ENCODE measurements at regions not wholly inside any gene's neighbourhood (a gene's known extent, or its start where the extent isn't known, plus 50 kb on each side); places are given as distances from the start of the nearest gene placed in this dataset.

DNA sequence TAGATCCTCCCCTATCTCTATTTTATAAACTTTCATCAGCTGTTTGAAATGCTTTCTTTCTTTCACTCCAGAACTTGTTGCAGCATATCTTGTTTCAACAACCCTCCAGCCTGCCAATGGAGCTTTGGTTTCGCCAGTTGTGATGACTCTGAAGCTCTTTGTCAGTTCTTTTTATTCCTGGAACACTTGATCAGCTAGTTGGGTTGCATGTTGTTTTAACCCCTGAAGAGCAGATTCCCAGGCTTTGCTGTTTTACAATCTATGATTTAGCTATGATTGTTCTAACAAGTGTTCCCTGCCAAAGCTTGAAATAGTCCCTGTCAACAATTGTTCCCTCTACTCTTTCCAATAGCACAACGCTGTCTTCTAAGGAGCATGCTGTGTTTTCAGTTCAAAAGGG, 50.6 kb upstream of the FUT8 start:
- TF ChIP-seq, protein P1, sequence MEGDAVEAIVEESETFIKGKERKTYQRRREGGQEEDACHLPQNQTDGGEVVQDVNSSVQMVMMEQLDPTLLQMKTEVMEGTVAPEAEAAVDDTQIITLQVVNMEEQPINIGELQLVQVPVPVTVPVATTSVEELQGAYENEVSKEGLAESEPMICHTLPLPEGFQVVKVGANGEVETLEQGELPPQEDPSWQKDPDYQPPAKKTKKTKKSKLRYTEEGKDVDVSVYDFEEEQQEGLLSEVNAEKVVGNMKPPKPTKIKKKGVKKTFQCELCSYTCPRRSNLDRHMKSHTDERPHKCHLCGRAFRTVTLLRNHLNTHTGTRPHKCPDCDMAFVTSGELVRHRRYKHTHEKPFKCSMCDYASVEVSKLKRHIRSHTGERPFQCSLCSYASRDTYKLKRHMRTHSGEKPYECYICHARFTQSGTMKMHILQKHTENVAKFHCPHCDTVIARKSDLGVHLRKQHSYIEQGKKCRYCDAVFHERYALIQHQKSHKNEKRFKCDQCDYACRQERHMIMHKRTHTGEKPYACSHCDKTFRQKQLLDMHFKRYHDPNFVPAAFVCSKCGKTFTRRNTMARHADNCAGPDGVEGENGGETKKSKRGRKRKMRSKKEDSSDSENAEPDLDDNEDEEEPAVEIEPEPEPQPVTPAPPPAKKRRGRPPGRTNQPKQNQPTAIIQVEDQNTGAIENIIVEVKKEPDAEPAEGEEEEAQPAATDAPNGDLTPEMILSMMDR (IDR thresholded peaks at IDR 0.05) = no peak
- TF ChIP-seq POLR2A (IDR thresholded peaks at IDR 0.05) (no peak), EP300 (IDR thresholded peaks at IDR 0.05) (no peak)
